A549 (cell line): ENCODE measurements at regions not wholly inside any gene's neighbourhood (a gene's known extent, or its start where the extent isn't known, plus 50 kb on each side); places are given as distances from the start of the nearest gene placed in this dataset.

Source experiments
- ATAC-seq, 2 experiments: fragments of 200-7000 bp in 1 of 2; fragments of >200 bp in 1 of 2; cut with Nextera tagmentation in 1 of 2; cut with Tn5 transposase in 1 of 2; 3 replicates each; pipeline versions ENCODE4 v1.8.0 to v1.9.1; 2018 to 2020; ENCODE audit warnings: mild to moderate bottlenecking in 1 of 2, moderate library complexity in 1 of 2
- CTCF ChIA-PET: fragments of 300-600 bp; sonication (Branson Sonifier 250); formaldehyde crosslinking; extraction: SDS; loops from one replicate; lab custom pipeline; 2021; ENCODE audit warnings: antibody characterized with exemption, inconsistent platforms; lab: Yijun Ruan, JAX
- POLR2A ChIA-PET: fragments of 350-600 bp; formaldehyde crosslinking; extraction: SDS; loops from one replicate; lab custom pipeline; 2021; ENCODE audit warnings: antibody characterized with exemption, inconsistent platforms; lab: Yijun Ruan, JAX
- DNase-seq, 2 experiments: peaks; one replicate each; pipeline versions ENCODE4 v3.0.0 to v3.0.0-alpha.2; 2011 to 2016; ENCODE audit warnings: low read depth in 1 of 2, low spot score in 1 of 2
- FAIRE-seq: peaks from 2 replicates; lab custom pipeline; 2011; peaks lifted over from hg19 to GRCh38; lab: Jason Lieb, UNC
- H3K27ac ChIP-seq, 2 experiments: fragments of >200 bp; sonication (Bioruptor Twin); formaldehyde crosslinking; 3 replicates each; pipeline ENCODE4 v1.5.1; 2016 to 2017
- H3K4me1 ChIP-seq: fragments of >200 bp; sonication (Bioruptor Twin); formaldehyde crosslinking; 3 replicates; pipeline ENCODE4 v1.6.1; 2016
- H3K4me2 ChIP-seq: fragments of >200 bp; sonication (Bioruptor Twin); formaldehyde crosslinking; 3 replicates; pipeline ENCODE4 v1.6.1; 2016
- H3K4me3 ChIP-seq: fragments of >200 bp; sonication (Bioruptor Twin); formaldehyde crosslinking; 3 replicates; pipeline ENCODE4 v1.5.1; 2016
- H3K9me3 ChIP-seq: fragments of >200 bp; sonication (Bioruptor Twin); formaldehyde crosslinking; 3 replicates; pipeline ENCODE4 v1.6.1; 2016
- BCL3 ChIP-seq: fragments of >200 bp; sonication (Bioruptor Twin); formaldehyde crosslinking; IDR thresholded peaks from 3 replicates; pipeline ENCODE4 v1.6.1; 2016
- BHLHE40 ChIP-seq: IDR thresholded peaks from 2 replicates; pipeline ENCODE4 v1.6.1; 2012; ENCODE audit warnings: low read depth, low read length, inconsistent platforms
- CBX2 ChIP-seq: fragments of 200-600 bp; sonication (generic); IDR thresholded peaks from 2 replicates; pipeline ENCODE4 v1.6.1; 2016; ENCODE audit warnings: low read depth, mild to moderate bottlenecking, borderline replicate concordance
- CBX8 ChIP-seq: fragments of 200-600 bp; sonication (generic); IDR thresholded peaks from 2 replicates; pipeline ENCODE4 v1.6.1; 2016
- CHD4 ChIP-seq: fragments of 200-600 bp; sonication (generic); IDR thresholded peaks from 2 replicates; pipeline ENCODE4 v1.6.1; 2016; ENCODE audit warnings: antibody characterized with exemption, mild to moderate bottlenecking, borderline replicate concordance
- CTCF ChIP-seq: fragments of >200 bp; sonication (Bioruptor Twin); formaldehyde crosslinking; IDR thresholded peaks from 3 replicates; pipeline ENCODE4 v1.5.1; 2016
- EP300 ChIP-seq, 2 experiments: fragments of >200 bp; sonication (Bioruptor Twin); formaldehyde crosslinking; IDR thresholded peaks; 2 replicates in 1 of 2; 3 replicates in 1 of 2; pipeline ENCODE4 v1.6.1; 2016 to 2017
- ESRRA ChIP-seq: fragments of 150-350 bp; IDR thresholded peaks from 2 replicates; pipeline ENCODE4 v1.6.1; 2014; ENCODE audit warnings: mild to moderate bottlenecking, low read length, borderline replicate concordance
- FOSB ChIP-seq: fragments of 250-450 bp; sonication (Bioruptor Pico); IDR thresholded peaks from 2 replicates; pipeline ENCODE4 v1.5.0; 2020; ENCODE audit warnings: mild to moderate bottlenecking, moderate library complexity
- HDAC2 ChIP-seq: fragments of 200-600 bp; sonication (generic); IDR thresholded peaks from 2 replicates; pipeline ENCODE4 v1.6.1; 2016
- HEYL ChIP-seq: fragments of 250-450 bp; sonication (Bioruptor Pico); IDR thresholded peaks from 2 replicates; pipeline ENCODE4 v1.8.0; 2021; ENCODE audit warnings: mild to moderate bottlenecking, moderate library complexity
- HOXA7 ChIP-seq: fragments of 250-450 bp; sonication (Bioruptor Pico); IDR thresholded peaks from 2 replicates; pipeline ENCODE4 v1.5.0; 2020; ENCODE audit warnings: mild to moderate bottlenecking, moderate library complexity
- HOXB13 ChIP-seq: fragments of 250-450 bp; sonication (Bioruptor Pico); IDR thresholded peaks from 2 replicates; pipeline ENCODE4 v1.5.0; 2020; ENCODE audit warnings: low read depth, mild to moderate bottlenecking, moderate library complexity
- KDM5A ChIP-seq: fragments of 200-600 bp; sonication (generic); IDR thresholded peaks from 2 replicates; pipeline ENCODE4 v1.6.1; 2016; ENCODE audit warnings: antibody characterized with exemption, mild to moderate bottlenecking
- MAZ ChIP-seq: fragments of 150-350 bp; IDR thresholded peaks from 2 replicates; pipeline ENCODE4 v1.6.1; 2014; ENCODE audit warnings: antibody characterized with exemption, low read depth, low read length, borderline replicate concordance
- MYC ChIP-seq: IDR thresholded peaks from 2 replicates; pipeline ENCODE4 v1.6.1; 2012; ENCODE audit warnings: mild to moderate bottlenecking, inconsistent platforms, low read length, improper control_type of control experiment, borderline replicate concordance
- NPAS2 ChIP-seq: fragments of 250-450 bp; sonication (Bioruptor Pico); IDR thresholded peaks from 2 replicates; pipeline ENCODE4 v1.8.0; 2022; ENCODE audit warnings: mild to moderate bottlenecking, moderate library complexity, borderline replicate concordance
- RCOR1 ChIP-seq: fragments of 150-350 bp; IDR thresholded peaks from 2 replicates; pipeline ENCODE4 v1.6.1; 2014; ENCODE audit warnings: antibody characterized with exemption, low read length, low read depth
- REST ChIP-seq: fragments of 200-600 bp; sonication (generic); IDR thresholded peaks from 2 replicates; pipeline ENCODE4 v1.6.1; 2016; ENCODE audit warnings: antibody characterized with exemption, mild to moderate bottlenecking, moderate library complexity
- RFX5 ChIP-seq: fragments of 450-650 bp; IDR thresholded peaks from 2 replicates; pipeline ENCODE4 v1.7.1; 2014; ENCODE audit warnings: antibody characterized with exemption, mild to moderate bottlenecking, moderate library complexity
- SMC3 ChIP-seq: fragments of >200 bp; sonication (Bioruptor Twin); formaldehyde crosslinking; IDR thresholded peaks from 3 replicates; pipeline ENCODE4 v1.6.1; 2018; ENCODE audit warnings: inconsistent platforms
- ZFP36 ChIP-seq: fragments of 450-650 bp; IDR thresholded peaks from 2 replicates; pipeline ENCODE4 v1.6.1; 2014; ENCODE audit warnings: borderline replicate concordance; ENCODE audit not compliant: partially characterized antibody
- ZSCAN20 ChIP-seq: fragments of 250-450 bp; sonication (Bioruptor Pico); IDR thresholded peaks from 2 replicates; pipeline ENCODE4 v1.8.0; 2022; ENCODE audit warnings: mild to moderate bottlenecking, moderate library complexity
- WGBS: methylation state at CpG from one replicate; pipeline ENCODE4 v1.1.6; 2017; ENCODE audit errors: missing lambda C conversion rate; 5-methylcytosine and 5-hydroxymethylcytosine counted together

- DNase-seq (no peak), ATAC-seq (no peak), FAIRE-seq (no peak)
- ChIA-PET POLR2A (no interaction called here), CTCF (interaction anchor here (0.5 kb wide), 1 partner anchor 257 kb away, joined by 3 read pairs; no protein-coding TSS in a partner anchor)
- no peak for TF ChIP-seq ESRRA
- no peaks in the 10 kb centered on the region for H3K9me3 ChIP-seq
- WGBS, result 29% methylated on average over 1 of the region's 1 CpG
- H3K27ac ChIP-seq, result no peak overlapping the region
- no peak overlapping the region for H3K4me2 ChIP-seq
- no peak overlapping the region for H3K4me3 ChIP-seq
- H3K4me1 ChIP-seq, result no peaks in the 10 kb centered on the region
Observed at GRCh38 chr7:79964463-79964862, 170.2 kb upstream of the GNAI1 start.

- ChIA-PET CTCF (no interaction called here), POLR2A (no interaction called here)
- H3K4me1 ChIP-seq, result no peaks in the 10 kb centered on the region
- H3K27ac ChIP-seq, result no peak overlapping the region
- DNase-seq (no peak), ATAC-seq (no peak), FAIRE-seq (no peak)
- no peak overlapping the region for H3K4me3 ChIP-seq
- H3K4me2 ChIP-seq, result no peak overlapping the region
- TF ChIP-seq REST (no peak), MYC (no peak), RCOR1 (no peak), CBX8 (no peak)
- TF ChIP-seq, all 56 proteins: peak for 0
- WGBS, result 76% methylated on average over 4 of the region's 4 CpGs
- H3K9me3 ChIP-seq, result no peaks in the 10 kb centered on the region
Observed at GRCh38 chr7:79953130-79953529, 181.5 kb upstream of the GNAI1 start.

- ChIA-PET POLR2A (no interaction called here), CTCF (no interaction called here)
- no peaks in the 10 kb centered on the region for H3K4me1 ChIP-seq
- H3K9me3 ChIP-seq, result no peaks in the 10 kb centered on the region
- H3K4me2 ChIP-seq, result no peak overlapping the region
- DNase-seq (no peak), FAIRE-seq (no peak), ATAC-seq (no peak)
- H3K4me3 ChIP-seq, result no peak overlapping the region
- H3K27ac ChIP-seq, result no peak overlapping the region
- WGBS, result 26% methylated on average over 1 of the region's 1 CpG
- no peak for TF ChIP-seq KDM5A
- TF ChIP-seq HOXA7 (CRISPR knock-in tag), result no peak
- no peak for TF ChIP-seq SMC3
- TF ChIP-seq MAZ, result no peak
- TF ChIP-seq RFX5, result no peak
- no peak for TF ChIP-seq ZFP36
- TF ChIP-seq NPAS2, result no peak
- no peak for TF ChIP-seq EP300 (IDR thresholded peaks at IDR 0.05)
- TF ChIP-seq CBX2, result no peak
- no peak for TF ChIP-seq HEYL
- no peak for TF ChIP-seq HOXB13
- TF ChIP-seq RCOR1, result no peak
- no peak for TF ChIP-seq BCL3
- no peak for TF ChIP-seq BHLHE40
- TF ChIP-seq FOSB (CRISPR knock-in tag), result no peak
- TF ChIP-seq CHD4, result no peak
- TF ChIP-seq ZSCAN20 (CRISPR knock-in tag), result no peak
- no peak for TF ChIP-seq HDAC2
- no peak for TF ChIP-seq CTCF
Observed at GRCh38 chr7:79952399-79952798, 182.2 kb upstream of the GNAI1 start.
